Activated CD4-positive, alpha-beta T cell treated with anti-CD3 and anti-CD28 coated beads, Interleukin-2, amount 50 U/mL, for 4 hours (primary cell): ENCODE measurements at regions not wholly inside any gene's neighbourhood (a gene's known extent, or its start where the extent isn't known, plus 50 kb on each side); places are given as distances from the start of the nearest gene placed in this dataset.

Experiments
- DNase-seq, 2 experiments: peaks; one replicate each; pipeline ENCODE4 v3.0.0-alpha.2; 2020

GRCh38 chr5:118687661-118688621 is 300.4 kb downstream of the DTWD2 start:
- no peak for DNase-seq

GRCh38 chr5:118687100-118687499 is 301.2 kb downstream of the DTWD2 start:
- DNase-seq: no peak

- no peak for DNase-seq
Measured at GRCh38 chr5:118681655-118682054, 306.7 kb downstream of the DTWD2 start.

- DNase-seq: no peak
Measured at GRCh38 chr5:118679264-118679940, 308.9 kb downstream of the DTWD2 start.

- no peak for DNase-seq
Measured at GRCh38 chr5:118678746-118679145, 309.6 kb downstream of the DTWD2 start.

- no peak for DNase-seq
Measured at GRCh38 chr5:118675247-118675646, 313.1 kb downstream of the DTWD2 start.

GRCh38 chr5:118657576-118657975 is 330.8 kb downstream of the DTWD2 start:
- no peak for DNase-seq

- DNase-seq: no peak
Measured at GRCh38 chr5:118653872-118654271, 334.5 kb downstream of the DTWD2 start.

GRCh38 chr5:118653183-118653582 is 335.2 kb downstream of the DTWD2 start:
- DNase-seq: no peak

- no peak for DNase-seq
Measured at GRCh38 chr5:118651002-118651401, 337.3 kb downstream of the DTWD2 start.

- DNase-seq: no peak
Measured at GRCh38 chr5:118647587-118647986, 340.8 kb downstream of the DTWD2 start.

- DNase-seq: no peak
Measured at GRCh38 chr5:118646917-118647316, 341.4 kb downstream of the DTWD2 start.

GRCh38 chr5:118637947-118638670 is 350.2 kb downstream of the DTWD2 start:
- no peak for DNase-seq

GRCh38 chr5:118628660-118629354 is 359.5 kb downstream of the DTWD2 start:
- DNase-seq: no peak

- no peak for DNase-seq
Measured at GRCh38 chr5:118620233-118620632, 368.1 kb downstream of the DTWD2 start.

- no peak for DNase-seq
Measured at GRCh38 chr5:118619823-118620222, 368.5 kb downstream of the DTWD2 start.

- no peak for DNase-seq
Measured at GRCh38 chr5:118616281-118616680, 372.1 kb downstream of the DTWD2 start.

- DNase-seq: no peak
Measured at GRCh38 chr5:118614731-118615456, 373.5 kb downstream of the DTWD2 start.

- no peak for DNase-seq
Measured at GRCh38 chr5:118611332-118611945, 376.9 kb downstream of the DTWD2 start.

GRCh38 chr5:118606940-118607339 is 381.4 kb downstream of the DTWD2 start:
- no peak for DNase-seq

GRCh38 chr5:118605761-118606160 is 382.6 kb downstream of the DTWD2 start:
- no peak for DNase-seq

GRCh38 chr5:118604106-118604505 is 384.2 kb downstream of the DTWD2 start:
- no peak for DNase-seq
